Left lobe of liver (tissue), 2 donors: ENCODE measurements at regions not wholly inside any gene's neighbourhood (a gene's known extent, or its start where the extent isn't known, plus 50 kb on each side); places are given as distances from the start of the nearest gene placed in this dataset.

Experiments
- ATAC-seq: fragments of 200-7000 bp; cut with Tn5 transposase; one replicate; pipeline ENCODE4 v1.9.1; 2020; ENCODE audit warnings: mild to moderate bottlenecking, moderate library complexity
- DNase-seq: peaks from one replicate; pipeline ENCODE4 v3.0.0-alpha.2; 2020; ENCODE audit warnings: low spot score
- donor health status: DM: no; HTN: no; CAD: no; lungs with moderate emphysema.
- donor health status: DM: no; HTN: yes; CAD: no.

DNA sequence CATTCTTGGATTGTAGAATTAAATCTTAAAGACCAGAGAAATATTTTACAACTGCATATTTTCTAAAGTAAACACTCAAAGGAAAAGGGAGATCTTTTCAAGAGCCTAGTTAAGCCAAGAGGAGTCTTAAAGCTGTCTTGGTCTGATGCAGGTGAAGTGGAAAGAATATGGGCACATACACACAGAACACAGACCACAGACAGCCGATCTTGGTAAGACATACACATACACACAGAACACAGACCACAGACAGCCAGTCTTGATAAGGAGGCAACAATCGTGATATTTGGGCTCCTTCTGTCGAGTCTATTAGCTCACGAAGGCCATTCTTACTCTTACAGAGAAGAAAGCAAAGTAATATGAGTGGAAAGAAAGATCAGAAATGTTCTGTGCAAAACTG lies 1153.9 kb upstream of the TMPRSS15 start:
- ATAC-seq (no peak), DNase-seq (no peak)

GRCh38 chr21:19565587-19565986 lies 1162.0 kb upstream of the TMPRSS15 start:
- ATAC-seq (no peak), DNase-seq (no peak)

- ATAC-seq (no peak), DNase-seq (no peak)
Measured at GRCh38 chr21:19566975-19567374, 1163.4 kb upstream of the TMPRSS15 start.

GRCh38 chr21:19577381-19577780 lies 1173.8 kb upstream of the TMPRSS15 start:
- no peak for ATAC-seq
- no peak for DNase-seq

DNA sequence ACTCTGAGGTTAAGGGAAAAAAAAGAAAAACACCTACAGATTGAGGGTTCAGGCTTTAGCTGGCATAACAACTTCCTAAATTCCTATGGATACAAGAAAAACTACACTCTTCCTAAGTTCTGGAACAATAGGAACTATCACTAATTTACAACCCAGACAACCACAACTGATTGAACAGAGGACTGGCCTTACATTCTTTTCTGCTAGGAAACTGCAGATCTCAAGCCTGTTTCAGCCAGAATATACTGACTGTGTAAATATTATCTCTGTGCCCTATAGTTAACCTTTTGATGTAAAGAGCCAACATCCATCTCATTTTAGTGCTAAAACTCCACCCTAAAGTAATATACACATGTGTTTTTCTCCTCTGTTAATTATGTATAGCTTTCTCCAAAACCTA lies 1186.5 kb upstream of the TMPRSS15 start:
- ATAC-seq = no peak

DNA sequence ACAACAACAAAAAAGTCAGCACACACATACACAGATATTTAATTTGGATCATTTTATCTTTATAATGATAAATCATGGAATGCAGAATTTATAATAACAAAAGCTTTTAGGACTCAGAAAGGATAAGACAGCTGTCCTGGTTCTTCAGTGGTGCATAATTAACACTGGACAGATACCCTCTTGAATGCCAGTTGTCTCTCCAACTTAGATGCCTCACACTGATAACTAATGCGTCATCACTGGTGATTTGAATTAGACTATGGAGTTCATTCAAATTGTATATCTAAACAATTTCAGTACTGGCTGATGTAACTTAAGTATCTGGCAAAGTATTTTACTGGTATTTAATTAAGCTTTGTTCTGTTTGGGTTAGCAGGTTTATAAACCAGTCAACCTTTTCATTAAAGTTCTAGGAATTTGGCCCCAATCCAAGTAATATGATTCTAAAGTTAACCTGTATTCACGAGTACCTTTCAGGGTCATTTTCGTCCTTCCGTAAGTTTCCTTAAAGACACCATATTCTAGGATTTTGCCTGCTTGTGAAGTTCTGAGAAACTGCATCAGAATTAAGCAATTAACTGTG lies 1199.5 kb upstream of the TMPRSS15 start:
- DNase-seq = no peak
- no peak for ATAC-seq

More for the DNA sequence above, 1186.5 kb upstream of the TMPRSS15 start:
- DNase-seq = no peak

DNA sequence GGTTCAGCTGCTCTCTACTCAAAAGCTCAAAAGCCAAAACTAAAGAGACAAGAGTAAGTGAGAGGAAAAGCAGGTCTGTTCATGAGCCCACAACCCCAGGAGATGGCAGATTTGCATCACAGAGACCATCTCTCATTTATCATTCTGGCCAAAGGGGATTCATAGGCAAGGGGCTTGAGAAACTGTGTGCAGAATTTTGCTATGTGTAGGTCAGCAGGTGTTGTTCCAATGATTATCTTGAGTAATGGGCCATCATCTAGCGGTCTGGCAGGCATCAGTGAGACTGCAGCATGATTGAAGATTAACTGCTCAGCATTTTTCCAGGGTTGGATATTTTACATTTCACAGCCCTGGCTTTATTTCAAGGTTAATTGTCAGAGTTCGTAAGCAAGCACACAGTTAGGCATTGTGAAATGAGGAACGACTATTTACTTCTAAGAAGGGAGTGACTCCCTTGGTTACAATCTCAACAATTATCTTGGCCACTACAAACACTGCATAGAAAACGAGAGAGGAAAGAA lies 1204.6 kb upstream of the TMPRSS15 start:
- DNase-seq (no peak), ATAC-seq (no peak)

DNA sequence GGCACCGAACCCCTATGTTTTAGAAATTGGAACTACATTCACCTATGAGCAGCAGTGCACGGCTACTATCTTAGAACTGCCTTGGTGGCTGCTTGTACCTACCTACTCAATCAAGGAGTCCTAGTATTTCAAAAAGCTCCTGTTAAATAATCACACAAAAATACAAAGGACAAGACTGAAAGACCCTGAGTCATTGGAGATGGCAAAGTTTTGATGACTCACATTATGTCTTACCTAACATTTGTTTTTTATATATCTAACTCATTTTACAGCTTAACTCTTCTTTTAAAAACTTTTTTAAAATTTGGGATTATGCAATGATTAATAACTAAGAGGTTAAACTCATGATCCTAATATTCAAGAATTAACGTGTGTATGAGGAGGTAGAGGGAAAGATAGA lies 1206.0 kb upstream of the TMPRSS15 start:
- ATAC-seq (no peak), DNase-seq (no peak)

DNA sequence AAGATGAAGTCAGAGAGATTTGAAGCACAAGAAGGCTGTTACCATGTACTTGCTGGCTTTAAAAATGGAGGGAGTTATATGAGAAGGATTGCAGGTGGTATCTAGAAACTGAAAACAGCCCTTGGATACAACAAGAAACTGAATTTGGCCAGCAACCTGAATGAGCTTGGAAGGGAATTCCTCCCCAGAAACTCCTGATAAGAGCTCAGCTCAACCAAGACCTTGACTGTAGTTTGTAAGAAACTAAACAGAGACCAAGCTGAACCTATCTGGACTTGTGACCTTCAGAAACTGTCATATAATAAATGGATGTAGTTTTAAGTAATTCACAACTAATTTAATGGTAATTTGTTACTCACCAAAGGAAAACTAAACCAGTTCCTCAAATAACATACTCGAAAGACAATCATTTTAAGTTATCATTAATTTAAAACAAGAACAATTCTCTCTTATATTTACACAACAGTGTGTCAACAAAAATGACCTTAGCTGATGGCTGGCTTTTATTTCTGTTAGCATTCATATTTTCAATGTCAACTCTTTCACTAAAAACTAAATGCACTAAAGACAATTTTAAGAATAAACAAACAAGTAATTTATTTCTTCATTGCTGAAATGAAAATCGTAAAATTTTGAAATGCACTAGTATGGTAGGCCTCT lies 1218.4 kb upstream of the TMPRSS15 start:
- DNase-seq = no peak
- ATAC-seq = no peak

DNA sequence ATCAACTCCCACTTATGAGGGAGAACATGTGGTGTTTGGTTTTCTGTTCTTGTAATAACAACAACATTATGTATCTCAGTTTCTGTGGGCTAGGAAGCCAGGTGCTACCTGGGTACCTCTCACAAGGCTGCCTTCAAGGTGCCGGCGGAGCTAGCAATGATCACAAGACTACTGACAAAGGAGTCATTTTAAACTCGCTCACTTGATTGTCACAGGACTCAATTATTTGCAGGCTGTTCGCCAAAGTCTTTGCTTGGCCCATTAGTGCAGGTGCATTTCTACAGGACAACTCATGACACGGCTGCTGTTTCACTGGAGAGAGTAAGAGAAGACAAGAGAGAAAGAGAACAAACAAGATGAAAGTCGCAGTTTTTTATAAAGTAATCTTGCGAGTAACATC lies 1237.4 kb upstream of the TMPRSS15 start:
- DNase-seq (no peak), ATAC-seq (no peak)

DNA sequence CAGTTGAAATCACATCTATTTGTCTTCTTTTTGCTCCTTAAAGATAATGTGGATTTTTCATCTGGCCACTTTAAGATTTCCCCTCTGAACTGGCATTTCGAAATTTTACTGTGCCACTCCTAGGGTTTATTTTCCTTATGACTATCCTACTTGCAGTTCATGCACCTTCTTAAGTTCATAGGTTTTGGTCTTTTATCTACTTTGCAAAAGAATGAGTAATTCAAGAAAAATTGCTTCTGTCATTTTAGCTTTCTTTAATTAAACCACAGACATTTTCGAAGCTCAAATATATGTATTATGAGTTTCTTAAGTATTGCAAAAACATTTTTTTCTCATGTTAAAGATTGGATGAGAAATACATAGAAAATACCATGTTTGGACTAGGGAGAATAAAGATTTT lies 1244.8 kb upstream of the TMPRSS15 start:
- ATAC-seq = no peak

GRCh38 chr21:19683492-19683891 lies 1279.9 kb upstream of the TMPRSS15 start:
- ATAC-seq (no peak), DNase-seq (no peak)

More for the DNA sequence above, 1244.8 kb upstream of the TMPRSS15 start:
- DNase-seq = no peak

GRCh38 chr21:19684328-19684727 lies 1280.7 kb upstream of the TMPRSS15 start:
- no peak for ATAC-seq

GRCh38 chr21:19692231-19692630 lies 1288.6 kb upstream of the TMPRSS15 start:
- DNase-seq = no peak
- ATAC-seq = no peak

More at GRCh38 chr21:19684328-19684727, 1280.7 kb upstream of the TMPRSS15 start:
- no peak for DNase-seq

DNA sequence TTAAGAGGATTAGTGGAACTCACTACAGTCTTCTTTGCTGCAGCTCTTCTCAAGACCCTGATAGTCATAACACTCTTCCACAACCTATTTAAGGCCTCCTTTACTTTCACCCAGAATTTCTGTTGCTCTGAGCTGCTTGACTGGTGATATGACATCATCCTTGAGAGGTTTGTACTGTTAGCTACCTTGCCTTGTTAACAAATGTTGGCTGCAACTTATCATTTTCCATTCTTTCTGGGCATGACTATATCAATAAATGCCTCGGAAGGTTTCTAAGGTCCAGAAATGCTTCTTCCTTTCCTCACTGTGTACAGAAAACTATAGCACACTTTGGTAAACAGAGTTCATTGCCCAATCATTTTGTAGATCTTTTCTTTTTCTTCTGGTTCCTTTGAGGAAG lies 1292.2 kb upstream of the TMPRSS15 start:
- no peak for ATAC-seq
- no peak for DNase-seq

DNA sequence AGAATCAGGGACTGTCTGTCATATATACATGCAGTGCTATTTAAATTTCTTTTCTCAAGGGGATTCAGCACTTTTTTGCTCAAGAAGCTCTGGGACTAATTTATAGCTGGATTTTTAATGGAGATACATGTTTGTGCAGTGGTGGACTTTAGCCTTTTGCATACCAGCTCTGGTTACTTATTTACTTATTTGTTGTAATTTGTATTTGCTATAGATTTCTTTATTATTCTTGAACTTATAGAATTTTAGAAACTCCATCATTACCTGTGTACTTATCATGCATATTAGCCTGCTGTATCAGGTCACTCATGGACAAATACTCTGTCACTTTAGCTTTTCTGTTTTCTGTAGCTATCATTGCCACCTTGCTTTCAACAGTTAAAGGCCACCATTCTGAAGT lies 1296.9 kb upstream of the TMPRSS15 start:
- DNase-seq (no peak), ATAC-seq (no peak)

- no peak for DNase-seq
- no peak for ATAC-seq
Measured at GRCh38 chr21:19702726-19703125, 1295.5 kb upstream of the NCAM2 start.

- ATAC-seq = no peak
- no peak for DNase-seq
Measured at GRCh38 chr21:19704832-19705231, 1293.4 kb upstream of the NCAM2 start.

- ATAC-seq = no peak
- DNase-seq = no peak
Measured at GRCh38 chr21:19712441-19712840, 1285.8 kb upstream of the NCAM2 start.

DNA sequence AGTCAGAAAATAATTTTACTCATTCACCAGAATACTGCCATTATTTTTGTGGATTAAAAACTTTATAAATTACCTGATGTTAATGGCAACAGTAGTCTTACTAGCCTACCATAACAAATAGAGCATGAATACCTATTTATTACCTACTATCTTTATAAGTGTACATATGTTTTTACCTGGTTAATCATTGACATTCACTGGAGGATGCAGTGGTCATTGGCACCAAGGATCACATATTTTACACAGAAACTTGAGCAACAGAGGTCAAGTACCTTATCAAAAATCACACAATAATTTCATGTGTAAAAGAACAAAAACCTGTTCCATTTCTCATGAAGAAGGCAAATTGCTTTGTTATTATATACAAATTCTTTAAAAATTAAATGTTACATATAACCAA lies 1284.9 kb upstream of the NCAM2 start:
- ATAC-seq = no peak
- DNase-seq = no peak

DNA sequence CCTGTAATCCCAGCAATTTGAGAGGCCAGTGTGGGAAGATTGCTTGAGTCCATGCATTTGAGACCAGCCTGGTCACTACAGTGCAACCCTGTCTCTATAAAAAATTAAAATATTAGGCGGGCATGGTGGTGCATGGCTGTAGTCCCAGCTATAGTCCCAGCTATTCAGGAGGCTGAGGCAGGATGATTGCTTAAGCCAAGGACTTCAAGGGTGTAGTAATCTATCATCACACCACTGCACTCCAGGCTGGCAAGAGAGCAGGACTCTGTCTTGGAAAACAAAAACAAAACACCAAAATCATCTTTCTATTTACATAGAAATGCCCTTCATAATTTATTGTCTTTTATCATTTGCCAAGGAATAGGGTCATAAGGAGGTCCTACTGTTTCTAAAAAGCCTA lies 1274.1 kb upstream of the NCAM2 start:
- no peak for DNase-seq
- ATAC-seq = no peak

GRCh38 chr21:19731251-19731650 lies 1267.0 kb upstream of the NCAM2 start:
- ATAC-seq (peak; percentile 28), DNase-seq (no peak)

DNA sequence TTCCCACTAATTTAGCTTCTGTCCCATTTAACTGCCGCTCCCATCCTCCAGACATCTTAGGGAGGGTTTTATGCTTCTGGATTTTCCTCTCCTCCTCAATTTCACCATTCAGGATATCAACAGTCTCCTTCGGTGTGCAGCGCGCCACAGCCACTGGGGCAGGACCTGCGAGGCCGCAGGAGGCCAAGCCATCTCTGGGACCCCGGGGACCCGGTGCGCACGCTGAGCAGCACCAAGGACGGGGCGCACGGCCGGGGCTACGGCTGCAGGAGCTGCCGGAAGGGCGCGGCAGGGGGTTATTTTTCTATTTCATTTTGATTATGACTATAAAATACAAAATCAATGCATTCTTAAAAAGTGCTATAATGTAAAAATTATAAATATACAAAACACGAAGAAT lies 1238.4 kb upstream of the NCAM2 start:
- no peak for DNase-seq
- ATAC-seq = no peak
